ENCODE measurements at regions not wholly inside any gene's neighbourhood (a gene's known extent, or its start where the extent isn't known, plus 50 kb on each side); places are given as distances from the start of the nearest gene placed in this dataset.
"Not testable (repeated sequence)": the region's sequence is repeated elsewhere in the genome, so short reads cannot be mapped to it uniquely, and the experiment has no call there.

- no peak overlapping the region for H3K27ac ChIP-seq
- TF ChIP-seq CTCF (conservative IDR thresholded peaks at IDR 0.05; ENCODE audit: low read depth) = no peak
- ChIA-PET CTCF (no interaction called here), POLR2A (ENCODE audit: low non-redundant PET) (no interaction called here)
- DNase-seq (ENCODE audit: low spot score) = no peak
Measured at GRCh38 chr2:159880729-159881128, 82.7 kb upstream of the CD302 start.

GRCh38 chr2:159879051-159879604 lies 81.1 kb upstream of the CD302 start:
- TF ChIP-seq CTCF (conservative IDR thresholded peaks at IDR 0.05; ENCODE audit: low read depth) = no peak
- no peak overlapping the region for H3K27ac ChIP-seq
- DNase-seq (ENCODE audit: low spot score) = no peak
- ChIA-PET POLR2A (ENCODE audit: low non-redundant PET) (no interaction called here), CTCF (interaction anchor here (0.7 kb wide), 1 partner anchor 1049 kb away, joined by 4 read pairs; no protein-coding TSS in a partner anchor)

GRCh38 chr2:159875083-159875482 lies 77.1 kb upstream of the CD302 start:
- ChIA-PET POLR2A (ENCODE audit: low non-redundant PET) (no interaction called here), CTCF (interaction anchor here (0.6 kb wide), 1 partner anchor 1530 kb away, joined by 4 read pairs; no protein-coding TSS in a partner anchor)
- DNase-seq (ENCODE audit: low spot score) = no peak
- TF ChIP-seq CTCF (conservative IDR thresholded peaks at IDR 0.05; ENCODE audit: low read depth) = no peak
- no peak overlapping the region for H3K27ac ChIP-seq

GRCh38 chr2:159873258-159873657 lies 75.2 kb upstream of the CD302 start:
- CTCF ChIA-PET = interaction anchor here (0.5 to 0.6 kb wide), 2 partner anchors 9 to 49 kb away, joined by 3 read pairs; no protein-coding TSS in a partner anchor
- no peak for TF ChIP-seq CTCF (conservative IDR thresholded peaks at IDR 0.05; ENCODE audit: low read depth)
- no peak for DNase-seq (ENCODE audit: low spot score)
- POLR2A ChIA-PET (ENCODE audit: low non-redundant PET) = no interaction called here
- no peak overlapping the region for H3K27ac ChIP-seq

- no peak for DNase-seq (ENCODE audit: low spot score)
Measured at GRCh38 chr2:159872353-159872752, 74.3 kb upstream of the CD302 start.

GRCh38 chr2:159868598-159869159 lies 70.7 kb upstream of the CD302 start:
- CTCF ChIA-PET = interaction anchor here (0.5 to 0.7 kb wide), 3 partner anchors 59 to 1416 kb away, joined by 3 read pairs; no protein-coding TSS in a partner anchor
- POLR2A ChIA-PET (ENCODE audit: low non-redundant PET); H3K27ac ChIP-seq; DNase-seq (ENCODE audit: low spot score): not testable (repeated sequence)

More at GRCh38 chr2:159872353-159872752, 74.3 kb upstream of the CD302 start:
- TF ChIP-seq CTCF (conservative IDR thresholded peaks at IDR 0.05; ENCODE audit: low read depth) = no peak
- ChIA-PET CTCF (interaction anchor here (0.6 kb wide), 1 partner anchor 497 kb away, joined by 3 read pairs; no protein-coding TSS in a partner anchor), POLR2A (ENCODE audit: low non-redundant PET) (no interaction called here)
- no peak overlapping the region for H3K27ac ChIP-seq

Measured in RWPE1 (cell line).